Stimulated activated CD4-positive, alpha-beta T cell treated with anti-CD3 and anti-CD28 coated beads, Interleukin-2, amount 100 ng/mL, for 48 hours (primary cell): ENCODE measurements at regions not wholly inside any gene's neighbourhood (a gene's known extent, or its start where the extent isn't known, plus 50 kb on each side); places are given as distances from the start of the nearest gene placed in this dataset.

Experiments
- DNase-seq, 2 donors: peaks; one replicate each; pipeline ENCODE4 v3.0.0-alpha.2; 2020

- DNase-seq = no peak
Observed at GRCh38 chr13:105087945-105088344, 1447.5 kb downstream of the EFNB2 start.

GRCh38 chr13:105084931-105085330 is 1450.5 kb downstream of the EFNB2 start:
- no peak for DNase-seq

- no peak for DNase-seq
Observed at GRCh38 chr13:105083992-105084391, 1451.5 kb downstream of the EFNB2 start.

GRCh38 chr13:105074755-105075154 is 1460.7 kb downstream of the EFNB2 start:
- DNase-seq = no peak

GRCh38 chr13:105073041-105073440 is 1462.4 kb downstream of the EFNB2 start:
- DNase-seq = no peak

- DNase-seq = no peak
Observed at GRCh38 chr13:105070452-105070851, 1465.0 kb downstream of the EFNB2 start.

- DNase-seq = no peak
Observed at GRCh38 chr13:105069106-105069505, 1466.4 kb downstream of the EFNB2 start.

GRCh38 chr13:105063676-105064075 is 1471.8 kb downstream of the EFNB2 start:
- no peak for DNase-seq

- DNase-seq = no peak
Observed at GRCh38 chr13:105059786-105060185, 1475.7 kb downstream of the EFNB2 start.

GRCh38 chr13:105058517-105058916 is 1476.9 kb downstream of the EFNB2 start:
- no peak for DNase-seq

- no peak for DNase-seq
Observed at GRCh38 chr13:105052711-105053110, 1482.8 kb downstream of the EFNB2 start.

GRCh38 chr13:105050686-105051085 is 1484.8 kb downstream of the EFNB2 start:
- no peak for DNase-seq

- no peak for DNase-seq
Observed at GRCh38 chr13:105048677-105049076, 1486.8 kb downstream of the EFNB2 start.

- DNase-seq = no peak
Observed at GRCh38 chr13:105047676-105048295, 1487.7 kb downstream of the EFNB2 start.

- DNase-seq = no peak
Observed at GRCh38 chr13:105037110-105037509, 1498.4 kb downstream of the EFNB2 start.

GRCh38 chr13:105035092-105035491 is 1500.4 kb downstream of the EFNB2 start:
- no peak for DNase-seq

- DNase-seq = no peak
Observed at GRCh38 chr13:105033999-105034398, 1501.5 kb downstream of the EFNB2 start.

- DNase-seq = no peak
Observed at GRCh38 chr13:105031306-105031705, 1504.2 kb downstream of the EFNB2 start.

- DNase-seq = no peak
Observed at GRCh38 chr13:105030851-105031250, 1504.6 kb downstream of the EFNB2 start.

- DNase-seq = no peak
Observed at GRCh38 chr13:105019073-105019472, 1516.4 kb downstream of the EFNB2 start.

- no peak for DNase-seq
Observed at GRCh38 chr13:105016266-105016665, 1519.2 kb downstream of the EFNB2 start.

GRCh38 chr13:105008604-105009003 is 1526.9 kb downstream of the EFNB2 start:
- DNase-seq = no peak

GRCh38 chr13:105007166-105007808 is 1528.2 kb downstream of the EFNB2 start:
- DNase-seq = no peak

- DNase-seq = no peak
Observed at GRCh38 chr13:104996022-104996421, 1539.4 kb downstream of the EFNB2 start.

- no peak for DNase-seq
Observed at GRCh38 chr13:104993708-104994107, 1541.8 kb downstream of the EFNB2 start.
